NCI-H2081 (cell line): ENCODE measurements at regions not wholly inside any gene's neighbourhood (a gene's known extent, or its start where the extent isn't known, plus 50 kb on each side); places are given as distances from the start of the nearest gene placed in this dataset.
"Not testable (repeated sequence)": the region's sequence is repeated elsewhere in the genome, so short reads cannot be mapped to it uniquely, and the experiment has no call there.

Source experiments
- DNase-seq, 2 experiments: peaks; one replicate each; lab custom pipeline; 2025; lab: John Stamatoyannopoulos, UW

- DNase-seq, result no peak
Measured at GRCh38 chr9:25453875-25454274, 224.4 kb downstream of the TUSC1 start.

- no peak for DNase-seq
Measured at GRCh38 chr9:25449503-25449902, 228.7 kb downstream of the TUSC1 start.

GRCh38 chr9:25445721-25446120, 232.5 kb downstream of the TUSC1 start:
- not testable (repeated sequence) for DNase-seq

- no peak for DNase-seq
Measured at GRCh38 chr9:25442526-25442925, 235.7 kb downstream of the TUSC1 start.

GRCh38 chr9:25427898-25428297, 250.3 kb downstream of the TUSC1 start:
- peak in 1 of 2 experiments; percentile 31 for DNase-seq

- DNase-seq, result no peak
Measured at GRCh38 chr9:25427290-25427689, 251.0 kb downstream of the TUSC1 start.

GRCh38 chr9:25421560-25421959, 256.7 kb downstream of the TUSC1 start:
- no peak for DNase-seq

- DNase-seq, result no peak
Measured at GRCh38 chr9:25418974-25419373, 259.3 kb downstream of the TUSC1 start.

- peak in 1 of 2 experiments; percentile 22 for DNase-seq
Measured at GRCh38 chr9:25415718-25416117, 262.5 kb downstream of the TUSC1 start.

GRCh38 chr9:25412646-25413045, 265.6 kb downstream of the TUSC1 start:
- DNase-seq, result no peak

GRCh38 chr9:25397746-25398145, 280.5 kb downstream of the TUSC1 start:
- DNase-seq, result no peak

- no peak for DNase-seq
Measured at GRCh38 chr9:25396828-25397227, 281.4 kb downstream of the TUSC1 start.

GRCh38 chr9:25381141-25381540, 297.1 kb downstream of the TUSC1 start:
- DNase-seq, result no peak

GRCh38 chr9:25377039-25377438, 301.2 kb downstream of the TUSC1 start:
- no peak for DNase-seq

- no peak for DNase-seq
Measured at GRCh38 chr9:25374281-25374680, 304.0 kb downstream of the TUSC1 start.

GRCh38 chr9:25366906-25367305, 311.3 kb downstream of the TUSC1 start:
- no peak for DNase-seq

GRCh38 chr9:25353783-25354182, 324.5 kb downstream of the TUSC1 start:
- DNase-seq, result no peak

- peak; percentile 23 to 31 for DNase-seq
Measured at GRCh38 chr9:25350011-25350410, 328.2 kb downstream of the TUSC1 start.

GRCh38 chr9:25322142-25322541, 356.1 kb downstream of the TUSC1 start:
- DNase-seq, result no peak

GRCh38 chr9:25310961-25311360, 367.3 kb downstream of the TUSC1 start:
- DNase-seq, result no peak

- DNase-seq, result no peak
Measured at GRCh38 chr9:25308549-25308948, 369.7 kb downstream of the TUSC1 start.

- no peak for DNase-seq
Measured at GRCh38 chr9:25302601-25303000, 375.6 kb downstream of the TUSC1 start.

- DNase-seq, result not testable (repeated sequence)
Measured at GRCh38 chr9:25288195-25288594, 390.0 kb downstream of the TUSC1 start.

GRCh38 chr9:25284365-25284764, 393.9 kb downstream of the TUSC1 start:
- no peak for DNase-seq

- no peak for DNase-seq
Measured at GRCh38 chr9:25282946-25283345, 395.3 kb downstream of the TUSC1 start.
